Parathyroid adenoma (tissue), 2 donors: ENCODE measurements at regions not wholly inside any gene's neighbourhood (a gene's known extent, or its start where the extent isn't known, plus 50 kb on each side); places are given as distances from the start of the nearest gene placed in this dataset.

Experiments
- H2AFZ ChIP-seq: fragments of 300-600 bp; sonication (generic); one replicate; pipeline ENCODE4 v1.7.0; 2017; ENCODE audit warnings: antibody characterized with exemption, mild to moderate bottlenecking
- H3K27ac ChIP-seq: fragments of 300-600 bp; sonication (generic); one replicate; pipeline ENCODE4 v1.7.0; 2017
- H3K27me3 ChIP-seq: fragments of 300-600 bp; sonication (generic); one replicate; pipeline ENCODE4 v1.7.0; 2017; ENCODE audit warnings: low read length; ENCODE audit not compliant: control insufficient read depth, insufficient read depth
- H3K36me3 ChIP-seq: fragments of 300-600 bp; sonication (generic); one replicate; pipeline ENCODE4 v1.7.0; 2017; ENCODE audit warnings: low read length; ENCODE audit not compliant: control insufficient read depth, insufficient read depth
- H3K4me1 ChIP-seq: fragments of 300-600 bp; sonication (generic); one replicate; pipeline ENCODE4 v1.7.0; 2017; ENCODE audit warnings: control low read depth
- H3K4me2 ChIP-seq: fragments of 300-600 bp; sonication (generic); one replicate; pipeline ENCODE4 v1.7.0; 2017; ENCODE audit warnings: low read length
- H3K4me3 ChIP-seq: fragments of 300-600 bp; sonication (generic); one replicate; pipeline ENCODE4 v1.7.0; 2017; ENCODE audit warnings: low read depth, low read length
- H3K79me2 ChIP-seq: fragments of 300-600 bp; sonication (generic); one replicate; pipeline ENCODE4 v1.7.0; 2017; ENCODE audit warnings: control low read depth
- H3K9ac ChIP-seq: fragments of 300-600 bp; sonication (generic); one replicate; pipeline ENCODE4 v1.7.0; 2017; ENCODE audit warnings: mild to moderate bottlenecking
- H3K9me3 ChIP-seq: fragments of 300-600 bp; sonication (generic); one replicate; pipeline ENCODE4 v1.7.0; 2017; ENCODE audit warnings: low read length; ENCODE audit not compliant: control insufficient read depth
- TF ChIP-seq, protein P1 (sequence below): fragments of 300-600 bp; sonication (generic); IDR thresholded peaks from one replicate; pipeline ENCODE4 v1.7.0; 2017; ENCODE audit warnings: antibody characterized with exemption, mild to moderate bottlenecking
- donor health status: primary hyperparathyroidism.

GRCh38 chr10:71031026-71031425 is 142.7 kb upstream of the PCBD1 start:
- H3K4me3 ChIP-seq = no peak overlapping the region
- H3K27ac ChIP-seq = no peak overlapping the region
- H3K4me2 ChIP-seq = no peak overlapping the region
- H2AFZ ChIP-seq = no peak overlapping the region
- no peaks in the 10 kb centered on the region for H3K9me3 ChIP-seq
- H3K27me3 ChIP-seq = no peaks in the 10 kb centered on the region
- H3K36me3 ChIP-seq = no peaks in the 10 kb centered on the region
- H3K79me2 ChIP-seq = no peaks in the 10 kb centered on the region
- no peak overlapping the region for H3K9ac ChIP-seq
- no peaks in the 10 kb centered on the region for H3K4me1 ChIP-seq
- TF ChIP-seq, protein P1, sequence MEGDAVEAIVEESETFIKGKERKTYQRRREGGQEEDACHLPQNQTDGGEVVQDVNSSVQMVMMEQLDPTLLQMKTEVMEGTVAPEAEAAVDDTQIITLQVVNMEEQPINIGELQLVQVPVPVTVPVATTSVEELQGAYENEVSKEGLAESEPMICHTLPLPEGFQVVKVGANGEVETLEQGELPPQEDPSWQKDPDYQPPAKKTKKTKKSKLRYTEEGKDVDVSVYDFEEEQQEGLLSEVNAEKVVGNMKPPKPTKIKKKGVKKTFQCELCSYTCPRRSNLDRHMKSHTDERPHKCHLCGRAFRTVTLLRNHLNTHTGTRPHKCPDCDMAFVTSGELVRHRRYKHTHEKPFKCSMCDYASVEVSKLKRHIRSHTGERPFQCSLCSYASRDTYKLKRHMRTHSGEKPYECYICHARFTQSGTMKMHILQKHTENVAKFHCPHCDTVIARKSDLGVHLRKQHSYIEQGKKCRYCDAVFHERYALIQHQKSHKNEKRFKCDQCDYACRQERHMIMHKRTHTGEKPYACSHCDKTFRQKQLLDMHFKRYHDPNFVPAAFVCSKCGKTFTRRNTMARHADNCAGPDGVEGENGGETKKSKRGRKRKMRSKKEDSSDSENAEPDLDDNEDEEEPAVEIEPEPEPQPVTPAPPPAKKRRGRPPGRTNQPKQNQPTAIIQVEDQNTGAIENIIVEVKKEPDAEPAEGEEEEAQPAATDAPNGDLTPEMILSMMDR = no peak

GRCh38 chr10:71031603-71032002 is 143.2 kb upstream of the PCBD1 start:
- no peak overlapping the region for H3K4me2 ChIP-seq
- H3K27ac ChIP-seq = no peak overlapping the region
- no peak overlapping the region for H3K4me3 ChIP-seq
- no peaks in the 10 kb centered on the region for H3K79me2 ChIP-seq
- TF ChIP-seq, protein P1 = no peak
- no peaks in the 10 kb centered on the region for H3K36me3 ChIP-seq
- H3K9me3 ChIP-seq = no peaks in the 10 kb centered on the region
- no peak overlapping the region for H3K9ac ChIP-seq
- no peaks in the 10 kb centered on the region for H3K4me1 ChIP-seq
- H2AFZ ChIP-seq = no peak overlapping the region
- no peaks in the 10 kb centered on the region for H3K27me3 ChIP-seq

GRCh38 chr10:71032887-71033286 is 144.5 kb upstream of the PCBD1 start:
- H3K4me3 ChIP-seq = no peak overlapping the region
- H3K9me3 ChIP-seq = no peaks in the 10 kb centered on the region
- no peaks in the 10 kb centered on the region for H3K36me3 ChIP-seq
- no peak overlapping the region for H2AFZ ChIP-seq
- no peaks in the 10 kb centered on the region for H3K79me2 ChIP-seq
- TF ChIP-seq, protein P1 = no peak
- no peaks in the 10 kb centered on the region for H3K4me1 ChIP-seq
- H3K27ac ChIP-seq = no peak overlapping the region
- no peaks in the 10 kb centered on the region for H3K27me3 ChIP-seq
- H3K9ac ChIP-seq = no peak overlapping the region
- no peak overlapping the region for H3K4me2 ChIP-seq

GRCh38 chr10:71033396-71033980 is 145.1 kb upstream of the PCBD1 start:
- Histone ChIP-seq H3K9me3 (no peaks in the 10 kb centered on the region), H3K79me2 (no peaks in the 10 kb centered on the region), H3K4me1 (no peaks in the 10 kb centered on the region), H3K27ac (no peak overlapping the region), H3K4me2 (no peak overlapping the region), H3K4me3 (no peak overlapping the region), H2AFZ (no peak overlapping the region), H3K9ac (no peak overlapping the region), H3K36me3 (no peaks in the 10 kb centered on the region), H3K27me3 (no peaks in the 10 kb centered on the region)
- TF ChIP-seq, protein P1 = no peak

- Histone ChIP-seq H3K9me3 (no peaks in the 10 kb centered on the region), H3K9ac (no peak overlapping the region), H3K4me3 (no peak overlapping the region)
Observed at GRCh38 chr10:71035511-71036296, 147.3 kb upstream of the PCBD1 start.

More at GRCh38 chr10:71035511-71036296, 147.3 kb upstream of the PCBD1 start:
- H3K27me3 ChIP-seq = no peaks in the 10 kb centered on the region
- H3K27ac ChIP-seq = no peak overlapping the region
- no peaks in the 10 kb centered on the region for H3K36me3 ChIP-seq
- no peak overlapping the region for H2AFZ ChIP-seq
- no peak overlapping the region for H3K4me2 ChIP-seq
- TF ChIP-seq, protein P1 = no peak
- no peaks in the 10 kb centered on the region for H3K79me2 ChIP-seq
- no peaks in the 10 kb centered on the region for H3K4me1 ChIP-seq
